Kasumi-1 (cell line): ENCODE measurements at regions not wholly inside any gene's neighbourhood (a gene's known extent, or its start where the extent isn't known, plus 50 kb on each side); places are given as distances from the start of the nearest gene placed in this dataset.
"Not testable (repeated sequence)": the region's sequence is repeated elsewhere in the genome, so short reads cannot be mapped to it uniquely, and the experiment has no call there.

Source experiments
- DNase-seq, 2 experiments: peaks; one replicate each; lab custom pipeline; 2025; lab: John Stamatoyannopoulos, UW

GRCh38 chr1:78247079-78247478 lies 201.3 kb downstream of the GIPC2 start:
- DNase-seq, result no peak

GRCh38 chr1:78250201-78250600 lies 204.4 kb downstream of the GIPC2 start:
- DNase-seq, result no peak

GRCh38 chr1:78254517-78254916 lies 208.8 kb downstream of the GIPC2 start:
- DNase-seq, result no peak

- DNase-seq, result no peak
Observed at GRCh38 chr1:78255383-78255782, 209.6 kb downstream of the GIPC2 start.

GRCh38 chr1:78255846-78256245 lies 210.1 kb downstream of the GIPC2 start:
- DNase-seq, result no peak

GRCh38 chr1:78263459-78263858 lies 217.7 kb downstream of the GIPC2 start:
- DNase-seq, result no peak

GRCh38 chr1:78263946-78264345 lies 218.2 kb downstream of the GIPC2 start:
- no peak for DNase-seq

- no peak for DNase-seq
Observed at GRCh38 chr1:78267513-78268218, 221.9 kb downstream of the GIPC2 start.

- no peak for DNase-seq
Observed at GRCh38 chr1:78269591-78269990, 221.2 kb upstream of the PTGFR start.

GRCh38 chr1:78271423-78271822 lies 219.4 kb upstream of the PTGFR start:
- DNase-seq, result not testable (repeated sequence)

GRCh38 chr1:78274814-78275213 lies 216.0 kb upstream of the PTGFR start:
- no peak for DNase-seq

- no peak for DNase-seq
Observed at GRCh38 chr1:78275456-78275855, 215.3 kb upstream of the PTGFR start.

GRCh38 chr1:78275906-78276685 lies 214.7 kb upstream of the PTGFR start:
- no peak for DNase-seq

GRCh38 chr1:78277253-78277652 lies 213.5 kb upstream of the PTGFR start:
- DNase-seq, result no peak

GRCh38 chr1:78279051-78279450 lies 211.7 kb upstream of the PTGFR start:
- no peak for DNase-seq

- DNase-seq, result no peak
Observed at GRCh38 chr1:78280626-78281025, 210.1 kb upstream of the PTGFR start.

GRCh38 chr1:78281580-78281979 lies 209.2 kb upstream of the PTGFR start:
- DNase-seq, result no peak

GRCh38 chr1:78283691-78284090 lies 207.1 kb upstream of the PTGFR start:
- DNase-seq, result no peak

- no peak for DNase-seq
Observed at GRCh38 chr1:78284354-78284753, 206.4 kb upstream of the PTGFR start.

GRCh38 chr1:78286686-78287085 lies 204.1 kb upstream of the PTGFR start:
- DNase-seq, result no peak

GRCh38 chr1:78289603-78290002 lies 201.2 kb upstream of the PTGFR start:
- DNase-seq, result no peak

GRCh38 chr1:78291418-78291817 lies 199.4 kb upstream of the PTGFR start:
- DNase-seq, result no peak

- DNase-seq, result no peak
Observed at GRCh38 chr1:78291872-78292271, 198.9 kb upstream of the PTGFR start.

- DNase-seq, result no peak
Observed at GRCh38 chr1:78292361-78292760, 198.4 kb upstream of the PTGFR start.
